ENCODE measurements at regions not wholly inside any gene's neighbourhood (a gene's known extent, or its start where the extent isn't known, plus 50 kb on each side); places are given as distances from the start of the nearest gene placed in this dataset.

GRCh38 chr13:50071379-50071778, 56.1 kb downstream of the KCNRG start:
- DNase-seq (ENCODE audit: low read depth in 2 of 3, low spot score in 2 of 3): no peak

DNA sequence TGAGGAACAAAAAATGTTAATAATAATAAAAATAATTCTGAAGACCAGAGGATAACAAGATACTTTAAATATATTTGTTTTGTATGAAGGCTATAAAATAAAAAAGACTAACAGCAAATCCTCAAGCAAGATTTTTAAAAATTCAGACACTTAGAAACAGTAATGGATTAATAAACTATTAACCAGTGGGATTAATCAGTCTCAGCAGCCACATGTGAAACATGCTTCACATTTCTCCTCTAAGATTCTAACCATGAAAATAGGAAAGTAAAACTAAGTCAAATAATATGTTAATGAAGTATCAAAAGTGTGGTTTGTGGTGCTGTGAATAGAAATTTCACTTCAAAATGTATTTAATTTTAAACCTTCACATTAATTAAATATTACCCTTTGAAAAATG, 57.4 kb downstream of the KCNRG start:
- DNase-seq (ENCODE audit: low read depth in 2 of 3, low spot score in 2 of 3): no peak

GRCh38 chr13:50073340-50073739, 58.1 kb downstream of the KCNRG start:
- no peak for DNase-seq (ENCODE audit: low read depth in 2 of 3, low spot score in 2 of 3)

DNA sequence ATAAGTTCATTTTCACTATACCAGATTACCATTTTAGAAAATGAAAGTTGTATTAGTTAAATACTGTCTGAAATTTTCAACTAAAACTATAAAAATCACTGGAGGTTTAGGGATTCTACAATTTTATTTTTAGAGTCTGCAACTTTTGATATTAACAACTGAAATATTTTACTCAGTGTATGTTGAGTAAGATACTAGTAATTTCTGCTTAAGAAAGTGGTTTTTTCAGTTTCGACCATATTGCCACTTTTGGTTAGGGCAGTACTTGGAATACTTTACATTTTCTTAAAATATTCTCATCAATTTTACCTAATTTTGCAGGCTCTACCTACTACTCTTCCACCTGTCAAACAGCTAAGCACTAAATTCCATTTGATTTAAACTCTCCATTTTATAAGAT, 59.6 kb downstream of the KCNRG start:
- DNase-seq (ENCODE audit: low read depth in 2 of 3, low spot score in 2 of 3): no peak

- DNase-seq (ENCODE audit: low read depth in 2 of 3, low spot score in 2 of 3): no peak
These were observed 60.4 kb downstream of the KCNRG start for GRCh38 chr13:50075619-50076097.

DNA sequence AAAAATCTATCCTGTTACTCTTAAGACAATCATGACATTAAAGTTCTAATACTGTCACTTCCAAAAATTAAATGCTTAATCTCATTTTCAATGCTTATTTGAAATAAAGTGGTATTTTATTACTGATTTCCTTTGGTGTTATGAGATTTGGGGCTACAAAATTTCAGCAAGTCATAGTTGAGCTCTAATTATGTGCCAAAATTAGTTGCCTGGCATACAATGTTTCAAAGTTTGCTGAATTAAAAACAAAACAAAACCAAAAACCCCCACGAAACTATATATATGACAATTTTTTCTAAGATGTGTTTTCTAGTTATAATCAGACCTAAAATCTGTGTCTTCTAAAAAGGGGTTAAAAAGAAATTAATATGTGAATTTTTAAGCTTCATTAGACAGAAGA, 62.2 kb downstream of the KCNRG start:
- no peak for DNase-seq (ENCODE audit: low read depth in 2 of 3, low spot score in 2 of 3)

DNA sequence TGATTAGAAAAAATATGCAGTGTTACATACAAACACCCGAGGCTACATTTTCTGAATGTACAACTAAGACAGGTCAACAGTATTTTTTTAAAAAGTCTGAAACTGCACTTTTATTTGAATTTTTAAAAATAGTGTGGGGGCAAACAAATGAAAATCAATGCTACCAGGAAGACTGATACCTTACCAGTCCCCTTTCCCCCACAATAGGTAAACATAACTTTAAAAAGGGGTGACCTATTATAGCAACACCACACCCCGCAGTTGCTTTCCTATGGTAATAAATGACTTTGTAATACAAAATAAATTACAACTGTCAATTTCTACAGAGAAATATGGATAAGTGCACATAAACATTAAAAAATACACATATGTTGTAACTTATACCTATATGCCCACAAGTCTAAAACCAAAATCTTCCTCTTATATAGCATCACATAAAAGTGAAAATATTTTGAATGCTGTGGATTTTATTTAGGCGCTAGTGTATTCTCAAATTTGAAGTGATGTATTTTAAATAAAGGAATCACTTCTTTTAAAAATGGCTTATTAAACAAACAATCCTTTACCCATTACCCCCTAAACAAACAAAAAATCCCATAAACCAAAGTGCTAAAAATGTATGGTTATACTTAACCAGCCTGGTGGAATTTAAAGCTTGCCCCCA, 63.1 kb downstream of the KCNRG start:
- DNase-seq (ENCODE audit: low read depth in 2 of 3, low spot score in 2 of 3): no peak

- DNase-seq (ENCODE audit: low read depth in 2 of 3, low spot score in 2 of 3): no peak
These were observed 63.8 kb downstream of the KCNRG start for GRCh38 chr13:50078895-50079654.

DNA sequence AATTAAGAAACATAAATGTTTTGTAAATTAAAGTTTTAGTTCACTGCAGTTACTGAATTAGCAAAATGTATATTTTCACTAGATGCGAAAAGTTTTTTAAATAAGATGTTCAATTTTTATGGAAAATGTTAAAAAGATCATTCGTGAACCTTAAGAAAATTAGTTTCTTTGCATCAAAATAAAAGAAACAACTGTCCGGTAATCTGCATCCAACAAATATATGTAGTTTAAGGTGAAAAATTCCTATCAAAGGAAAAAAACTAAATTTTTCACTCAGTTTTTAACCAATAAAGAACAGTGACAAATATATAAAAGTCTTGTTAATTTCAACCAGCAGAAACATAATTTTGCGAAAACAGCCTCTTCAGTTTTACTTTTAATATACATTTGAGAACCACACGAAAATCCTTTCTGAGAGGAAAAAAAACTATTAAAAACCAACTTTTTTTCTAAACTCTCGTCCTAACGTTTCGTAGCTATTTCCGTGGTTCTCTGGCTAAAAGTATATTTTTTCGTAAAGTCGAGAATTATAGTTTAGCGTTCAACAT, 64.5 kb downstream of the KCNRG start:
- DNase-seq (ENCODE audit: low read depth in 2 of 3, low spot score in 2 of 3): no peak

- no peak for DNase-seq (ENCODE audit: low read depth in 2 of 3, low spot score in 2 of 3)
These were observed 65.1 kb downstream of the KCNRG start for GRCh38 chr13:50080203-50080910.

GRCh38 chr13:50080911-50081678, 65.9 kb downstream of the KCNRG start:
- DNase-seq (ENCODE audit: low read depth in 2 of 3, low spot score in 2 of 3): peak in 2 of 3 experiments; percentile 25 to 35

DNA sequence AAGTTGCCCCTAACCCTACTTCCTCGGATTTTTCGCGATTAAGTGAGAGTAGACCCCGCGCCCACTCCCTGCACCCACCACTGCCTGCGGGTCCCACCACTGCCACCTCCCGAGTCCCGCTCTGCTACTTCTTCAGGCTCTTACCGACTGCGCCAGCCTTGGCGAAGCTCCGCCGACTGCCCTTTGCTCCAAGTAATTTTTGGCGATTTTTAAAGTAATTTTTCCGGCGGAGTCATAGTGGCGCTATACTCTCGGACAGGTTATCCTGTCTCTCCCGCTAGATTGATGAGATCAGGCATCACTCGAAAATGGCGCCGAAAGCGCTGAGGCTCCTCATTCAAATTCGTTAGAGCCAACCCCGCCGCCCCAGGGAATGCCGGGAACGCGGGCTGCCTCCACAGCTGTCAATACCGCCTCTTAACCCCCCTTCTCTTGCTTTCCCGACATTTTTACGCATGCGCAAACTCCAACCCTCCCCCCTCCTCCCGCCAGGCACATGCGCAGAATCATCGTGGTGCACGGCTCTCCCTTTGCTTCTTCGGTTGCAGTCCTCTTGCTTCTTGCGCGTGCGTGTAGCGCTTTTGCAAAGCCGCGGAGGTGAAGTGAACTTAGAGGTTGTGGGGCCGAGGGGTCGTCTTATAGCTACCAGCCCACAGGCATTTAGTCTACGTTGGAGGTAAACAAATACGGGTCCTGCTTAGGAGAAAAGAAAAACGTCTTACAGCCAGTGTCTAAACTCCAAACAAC, 66.6 kb downstream of the KCNRG start:
- DNase-seq (ENCODE audit: low read depth in 2 of 3, low spot score in 2 of 3): peak; percentile 90 to 98 (median 97)

- DNase-seq (ENCODE audit: low read depth in 2 of 3, low spot score in 2 of 3): peak; percentile 37 to 51 (median 42)
These were observed 67.4 kb downstream of the KCNRG start for GRCh38 chr13:50082426-50083281.

GRCh38 chr13:50085063-50085462, 69.8 kb downstream of the KCNRG start:
- no peak for DNase-seq (ENCODE audit: low read depth in 2 of 3, low spot score in 2 of 3)

DNA sequence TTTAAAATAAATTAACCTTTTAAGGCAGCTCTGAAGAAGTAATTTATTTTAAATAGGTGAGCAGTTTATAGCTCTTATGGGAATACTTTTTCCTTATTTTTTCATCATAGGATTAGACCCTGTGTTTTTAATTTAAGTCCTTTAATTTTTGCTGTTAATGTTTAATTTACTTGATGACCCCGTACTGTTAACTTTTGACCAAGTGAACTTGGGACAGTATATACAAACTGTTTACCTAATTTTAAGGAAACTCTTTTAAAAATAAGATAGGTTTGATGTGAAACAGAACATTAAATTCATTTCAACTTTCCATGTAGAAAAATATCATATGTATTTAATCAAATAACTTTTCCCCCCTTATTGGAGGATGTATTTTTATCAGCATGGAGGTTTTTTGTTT, 74.4 kb downstream of the KCNRG start:
- DNase-seq (ENCODE audit: low read depth in 2 of 3, low spot score in 2 of 3): no peak

- no peak for DNase-seq (ENCODE audit: low read depth in 2 of 3, low spot score in 2 of 3)
These were observed 75.0 kb downstream of the KCNRG start for GRCh38 chr13:50090211-50090610.

DNA sequence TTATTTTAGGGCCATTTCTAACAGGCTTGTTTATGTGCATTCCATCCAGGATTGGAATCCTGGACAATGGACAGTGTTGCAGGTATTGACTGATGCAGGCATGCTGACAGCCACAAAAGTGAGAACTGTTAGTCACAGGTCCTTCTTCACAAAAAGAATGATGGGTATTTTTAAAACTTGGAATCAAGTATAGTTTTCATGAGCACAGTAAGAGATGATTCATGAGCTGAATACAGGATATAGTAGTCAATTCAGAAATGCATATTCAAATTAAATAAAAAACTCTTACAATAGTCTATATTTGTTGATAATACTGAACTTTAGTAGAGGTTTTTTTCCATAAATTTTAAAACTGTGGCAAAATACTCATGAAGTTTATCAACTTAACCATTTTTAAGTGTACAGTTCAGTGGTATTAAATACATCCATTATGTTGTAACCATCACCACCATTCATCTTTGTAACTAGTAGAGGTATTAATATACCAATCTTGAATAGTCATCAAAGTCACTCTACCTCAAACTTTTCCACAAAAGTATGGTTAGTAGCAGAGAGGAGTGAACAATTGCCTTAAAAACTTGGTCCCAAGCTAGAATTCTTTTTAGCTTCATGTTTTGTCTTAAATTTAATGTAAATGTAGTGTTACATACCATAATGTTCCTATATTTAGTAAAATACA, 79.5 kb downstream of the KCNRG start:
- DNase-seq (ENCODE audit: low read depth in 2 of 3, low spot score in 2 of 3): no peak

GRCh38 chr13:50098693-50099092, 83.4 kb downstream of the KCNRG start:
- no peak for DNase-seq (ENCODE audit: low read depth in 2 of 3, low spot score in 2 of 3)

DNA sequence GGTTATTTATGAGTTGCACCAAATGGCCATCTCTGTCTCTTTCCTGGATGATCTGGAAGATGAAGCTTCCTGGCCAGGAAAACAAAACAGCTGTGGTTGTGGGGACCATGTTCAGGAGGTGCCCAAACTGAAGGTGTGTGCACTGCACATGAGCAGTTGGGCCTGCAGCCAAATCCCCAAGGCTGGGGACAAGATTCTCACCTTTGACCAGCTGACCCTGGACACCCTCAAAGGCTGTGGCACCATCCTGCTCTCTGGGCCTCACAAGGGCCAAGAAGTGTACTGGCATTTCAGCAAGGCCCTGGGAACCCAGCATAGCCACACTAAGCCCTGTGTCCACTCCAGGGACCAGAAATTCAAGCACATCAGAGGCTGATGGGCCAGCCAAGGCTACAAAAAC, 84.2 kb downstream of the KCNRG start:
- DNase-seq (ENCODE audit: low read depth in 2 of 3, low spot score in 2 of 3): no peak

Measured in activated CD8-positive, alpha-beta memory T cell treated with anti-CD3 and anti-CD28 coated beads for 48 hours (primary cell).